OCI-LY3 (cell line): ENCODE measurements at regions not wholly inside any gene's neighbourhood (a gene's known extent, or its start where the extent isn't known, plus 50 kb on each side); places are given as distances from the start of the nearest gene placed in this dataset.

Experiments used
- CTCF ChIP-seq: fragments of 200-600, 300-600 bp; sonication (generic); IDR thresholded peaks from 2 replicates; pipeline ENCODE4 v1.5.1; 2014; ENCODE audit warnings: antibody characterized with exemption, low read length, low read depth
- EZH2phosphoT487 ChIP-seq: fragments of 200-600 bp; shearing (Covaris generic); IDR thresholded peaks from 2 replicates; pipeline ENCODE4 v1.6.1; 2018; ENCODE audit warnings: antibody characterized with exemption, mixed run types, low read depth

- no peak for TF ChIP-seq CTCF
- no peak for TF ChIP-seq EZH2phosphoT487
These were observed 416.1 kb downstream of the TAF11L14 start for GRCh38 chr5:18050345-18050744.
